HEK293 (cell line): ENCODE measurements at regions not wholly inside any gene's neighbourhood (a gene's known extent, or its start where the extent isn't known, plus 50 kb on each side); places are given as distances from the start of the nearest gene placed in this dataset.

Experiments used
- CTCF ChIA-PET: fragments of 350-600 bp; formaldehyde crosslinking; extraction: SDS; loops from one replicate; lab custom pipeline; 2021; ENCODE audit warnings: antibody characterized with exemption; lab: Yijun Ruan, JAX
- POLR2A ChIA-PET: fragments of 300-600 bp; formaldehyde crosslinking; extraction: SDS; loops from one replicate; lab custom pipeline; 2020; ENCODE audit warnings: antibody characterized with exemption, inconsistent platforms; lab: Yijun Ruan, JAX
- H3K27ac ChIP-seq: fragments of 200-500 bp; sonication (Bioruptor generic); 2 replicates; pipeline ENCODE4 v1.5.1; 2014; ENCODE audit warnings: low read depth, low read length, control low read depth, inconsistent platforms; ENCODE audit errors: extremely low read depth
- H3K36me3 ChIP-seq, 2 experiments: fragments of 200-500 bp in 1 of 2; sonication (Bioruptor generic) in 1 of 2; 1 replicate in 1 of 2; 2 replicates in 1 of 2; pipeline ENCODE4 v1.5.1; 2014 to 2017; ENCODE audit warnings: inconsistent platforms in 2 of 2, low read length in 2 of 2; ENCODE audit not compliant: control insufficient read depth in 2 of 2, insufficient read depth in 1 of 2
- H3K4me1 ChIP-seq: fragments of 200-500 bp; sonication (Bioruptor generic); 2 replicates; pipeline ENCODE4 v1.5.1; 2014; ENCODE audit warnings: mild to moderate bottlenecking, low read length, inconsistent platforms; ENCODE audit not compliant: control insufficient read depth, insufficient read depth
- H3K4me3 ChIP-seq: 2 replicates; pipeline ENCODE4 v1.5.1; 2011; ENCODE audit warnings: low read depth, mild to moderate bottlenecking, control low read depth, low read length, moderate library complexity
- H3K9me3 ChIP-seq: fragments of 200-500 bp; sonication (Bioruptor generic); 2 replicates; pipeline ENCODE4 v1.5.1; 2014; ENCODE audit warnings: low read depth, low read length, inconsistent platforms; ENCODE audit not compliant: control insufficient read depth, insufficient read depth
- GLI2 ChIP-seq: fragments of 450-650 bp; formaldehyde crosslinking; IDR thresholded peaks from 2 replicates; pipeline ENCODE4; 2017; ENCODE audit warnings: missing biosample characterization, missing genetic modification characterization, low read depth, borderline replicate concordance
- KLF16 ChIP-seq: fragments of 450-650 bp; formaldehyde crosslinking; IDR thresholded peaks from 2 replicates; pipeline ENCODE4 v1.5.1; 2017; ENCODE audit warnings: missing biosample characterization, missing genetic modification characterization
- PRDM1 ChIP-seq: fragments of 450-650 bp; formaldehyde crosslinking; IDR thresholded peaks from 2 replicates; pipeline ENCODE4; 2016; ENCODE audit warnings: missing biosample characterization, missing genetic modification characterization
- ZBTB17 ChIP-seq: fragments of 450-650 bp; formaldehyde crosslinking; IDR thresholded peaks from 2 replicates; pipeline ENCODE4 v1.5.1; 2016; ENCODE audit warnings: missing biosample characterization, missing genetic modification characterization
- ZFP3 ChIP-seq: fragments of 450-650 bp; formaldehyde crosslinking; IDR thresholded peaks from 2 replicates; pipeline ENCODE4 v1.5.1; 2016; ENCODE audit warnings: low read depth, missing biosample characterization, missing genetic modification characterization
- ZFP41 ChIP-seq: fragments of 450-650 bp; formaldehyde crosslinking; IDR thresholded peaks from 2 replicates; pipeline ENCODE4 v1.5.1; 2016; ENCODE audit warnings: missing biosample characterization, missing genetic modification characterization, borderline replicate concordance
- ZNF155 ChIP-seq: fragments of 450-650 bp; formaldehyde crosslinking; IDR thresholded peaks from 2 replicates; pipeline ENCODE4 v1.5.1; 2016; ENCODE audit warnings: missing biosample characterization, missing genetic modification characterization
- ZNF202 ChIP-seq: fragments of 450-650 bp; formaldehyde crosslinking; IDR thresholded peaks from 2 replicates; pipeline ENCODE4 v1.5.1; 2016; ENCODE audit warnings: missing biosample characterization, missing genetic modification characterization, borderline replicate concordance
- ZNF223 ChIP-seq: fragments of 450-650 bp; formaldehyde crosslinking; IDR thresholded peaks from 2 replicates; pipeline ENCODE4 v1.5.1; 2016; ENCODE audit warnings: missing biosample characterization, missing genetic modification characterization
- ZNF248 ChIP-seq: fragments of 450-650 bp; formaldehyde crosslinking; IDR thresholded peaks from 2 replicates; pipeline ENCODE4 v1.5.1; 2017; ENCODE audit warnings: missing biosample characterization, missing genetic modification characterization
- ZNF37A ChIP-seq: fragments of 450-650 bp; IDR thresholded peaks from 2 replicates; pipeline ENCODE4 v1.5.1; 2018; ENCODE audit warnings: missing biosample characterization, missing genetic modification characterization
- ZNF501 ChIP-seq: fragments of 450-650 bp; formaldehyde crosslinking; IDR thresholded peaks from 2 replicates; pipeline ENCODE4 v1.5.1; 2016; ENCODE audit warnings: missing biosample characterization, missing genetic modification characterization
- ZNF555 ChIP-seq: fragments of 450-650 bp; formaldehyde crosslinking; conservative IDR thresholded peaks from 2 replicates; pipeline ENCODE4 v1.5.1; 2017; ENCODE audit warnings: missing biosample characterization, mild to moderate bottlenecking, missing genetic modification characterization, inconsistent platforms
- ZNF626 ChIP-seq: fragments of 450-650 bp; sonication (Bioruptor Pico); formaldehyde crosslinking; IDR thresholded peaks from 2 replicates; pipeline ENCODE4 v1.5.1; 2018; ENCODE audit warnings: missing biosample characterization, missing genetic modification characterization, inconsistent platforms
- ZNF629 ChIP-seq: fragments of 450-650 bp; formaldehyde crosslinking; IDR thresholded peaks from 2 replicates; pipeline ENCODE4 v1.5.1; 2017; ENCODE audit warnings: missing biosample characterization, missing genetic modification characterization
- ZNF707 ChIP-seq: fragments of 450-650 bp; formaldehyde crosslinking; IDR thresholded peaks from 2 replicates; pipeline ENCODE4 v1.5.1; 2016; ENCODE audit warnings: missing biosample characterization, missing genetic modification characterization
- ZNF768 ChIP-seq: fragments of 450-650 bp; formaldehyde crosslinking; IDR thresholded peaks from 2 replicates; pipeline ENCODE4 v1.5.1; 2018; ENCODE audit warnings: missing biosample characterization, mild to moderate bottlenecking, missing genetic modification characterization
- ZNF777 ChIP-seq: fragments of 450-650 bp; formaldehyde crosslinking; IDR thresholded peaks from 2 replicates; pipeline ENCODE4 v1.5.1; 2017; ENCODE audit warnings: missing biosample characterization, missing genetic modification characterization, borderline replicate concordance
- TF ChIP-seq, protein P1 (sequence below): fragments of 450-650 bp; IDR thresholded peaks from 2 replicates; pipeline ENCODE4 v1.5.1; 2018; ENCODE audit warnings: missing biosample characterization, missing genetic modification characterization
- TF ChIP-seq, protein P2 (sequence below): fragments of 450-650 bp; formaldehyde crosslinking; IDR thresholded peaks from 2 replicates; pipeline ENCODE4 v1.5.1; 2016; ENCODE audit warnings: missing biosample characterization, missing genetic modification characterization
- TF ChIP-seq, protein P3 (sequence below): fragments of 450-650 bp; formaldehyde crosslinking; IDR thresholded peaks from 2 replicates; pipeline ENCODE4 v1.5.1; 2016; ENCODE audit warnings: missing biosample characterization, missing genetic modification characterization
- TF ChIP-seq, protein P4 (sequence below): fragments of 450-650 bp; formaldehyde crosslinking; IDR thresholded peaks from 2 replicates; pipeline ENCODE4 v1.5.1; 2016; ENCODE audit warnings: missing biosample characterization, missing genetic modification characterization

DNA sequence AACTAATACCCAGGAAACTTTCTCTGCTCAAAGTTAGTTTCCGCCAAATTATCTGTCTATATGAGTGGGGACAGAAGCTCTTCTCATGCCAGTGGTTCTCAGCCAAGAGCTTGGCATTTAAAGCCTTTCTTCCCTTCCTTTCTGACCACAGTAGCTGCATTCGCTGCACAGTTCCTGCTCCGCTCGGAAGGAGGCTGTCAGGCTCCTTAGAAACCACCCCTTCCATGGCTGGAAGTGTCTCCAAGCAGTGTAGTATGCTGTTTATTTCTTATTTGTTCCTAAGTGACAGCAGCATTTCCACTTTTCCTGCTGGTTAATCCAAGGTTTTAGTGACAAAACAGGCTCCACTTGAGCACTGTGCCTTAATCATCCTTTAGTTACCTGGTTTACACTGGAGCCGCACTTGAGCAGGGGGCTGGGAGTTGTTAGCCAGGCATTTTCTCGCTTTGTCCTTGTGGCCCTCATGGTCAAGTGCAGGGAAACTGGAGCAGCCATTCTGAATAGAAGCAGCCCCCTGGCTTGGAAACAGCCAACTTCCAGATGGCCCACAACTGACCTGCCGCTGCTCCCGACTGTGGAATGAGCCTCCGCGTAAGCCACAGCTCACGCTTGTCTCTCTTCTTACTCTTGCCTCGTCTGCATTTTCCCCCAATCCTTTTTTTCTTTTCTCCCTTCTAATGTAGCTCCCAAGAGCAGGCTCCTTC, 739.4 kb upstream of the TENM3 start:
- POLR2A ChIA-PET: no interaction called here
- Histone ChIP-seq H3K27ac (no peak overlapping the region), H3K9me3 (no peaks in the 10 kb centered on the region), H3K4me1 (no peaks in the 10 kb centered on the region), H3K36me3 (no peaks in the 10 kb centered on the region), H3K4me3 (no peak overlapping the region)
- CTCF ChIA-PET: no interaction called here
- TF ChIP-seq ZNF626 (tag by site-specific recombination) (no peak), ZNF37A (no peak), ZNF155 (tag by site-specific recombination) (no peak), KLF16 (no peak), ZNF501 (no peak), ZNF629 (no peak), ZNF223 (no peak), ZNF777 (no peak), ZFP3 (tag by site-specific recombination) (no peak), ZNF707 (tag by site-specific recombination) (no peak), GLI2 (no peak), ZNF202 (tag by site-specific recombination) (no peak), ZNF768 (tag by site-specific recombination) (no peak), ZBTB17 (tag by site-specific recombination) (no peak), PRDM1 (no peak), ZNF555 (tag by site-specific recombination) (no peak), ZFP41 (tag by site-specific recombination) (no peak)
- TF ChIP-seq, protein P1, sequence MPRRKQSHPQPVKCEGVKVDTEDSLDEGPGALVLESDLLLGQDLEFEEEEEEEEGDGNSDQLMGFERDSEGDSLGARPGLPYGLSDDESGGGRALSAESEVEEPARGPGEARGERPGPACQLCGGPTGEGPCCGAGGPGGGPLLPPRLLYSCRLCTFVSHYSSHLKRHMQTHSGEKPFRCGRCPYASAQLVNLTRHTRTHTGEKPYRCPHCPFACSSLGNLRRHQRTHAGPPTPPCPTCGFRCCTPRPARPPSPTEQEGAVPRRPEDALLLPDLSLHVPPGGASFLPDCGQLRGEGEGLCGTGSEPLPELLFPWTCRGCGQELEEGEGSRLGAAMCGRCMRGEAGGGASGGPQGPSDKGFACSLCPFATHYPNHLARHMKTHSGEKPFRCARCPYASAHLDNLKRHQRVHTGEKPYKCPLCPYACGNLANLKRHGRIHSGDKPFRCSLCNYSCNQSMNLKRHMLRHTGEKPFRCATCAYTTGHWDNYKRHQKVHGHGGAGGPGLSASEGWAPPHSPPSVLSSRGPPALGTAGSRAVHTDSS: no peak
- TF ChIP-seq, protein P2, sequence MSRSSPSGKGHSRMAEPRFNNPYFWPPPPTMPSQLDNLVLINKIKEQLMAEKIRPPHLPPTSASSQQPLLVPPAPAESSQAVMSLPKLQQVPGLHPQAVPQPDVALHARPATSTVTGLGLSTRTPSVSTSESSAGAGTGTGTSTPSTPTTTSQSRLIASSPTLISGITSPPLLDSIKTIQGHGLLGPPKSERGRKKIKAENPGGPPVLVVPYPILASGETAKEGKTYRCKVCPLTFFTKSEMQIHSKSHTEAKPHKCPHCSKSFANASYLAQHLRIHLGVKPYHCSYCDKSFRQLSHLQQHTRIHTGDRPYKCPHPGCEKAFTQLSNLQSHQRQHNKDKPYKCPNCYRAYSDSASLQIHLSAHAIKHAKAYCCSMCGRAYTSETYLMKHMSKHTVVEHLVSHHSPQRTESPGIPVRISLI (tag by site-specific recombination): no peak
- TF ChIP-seq, protein P3, sequence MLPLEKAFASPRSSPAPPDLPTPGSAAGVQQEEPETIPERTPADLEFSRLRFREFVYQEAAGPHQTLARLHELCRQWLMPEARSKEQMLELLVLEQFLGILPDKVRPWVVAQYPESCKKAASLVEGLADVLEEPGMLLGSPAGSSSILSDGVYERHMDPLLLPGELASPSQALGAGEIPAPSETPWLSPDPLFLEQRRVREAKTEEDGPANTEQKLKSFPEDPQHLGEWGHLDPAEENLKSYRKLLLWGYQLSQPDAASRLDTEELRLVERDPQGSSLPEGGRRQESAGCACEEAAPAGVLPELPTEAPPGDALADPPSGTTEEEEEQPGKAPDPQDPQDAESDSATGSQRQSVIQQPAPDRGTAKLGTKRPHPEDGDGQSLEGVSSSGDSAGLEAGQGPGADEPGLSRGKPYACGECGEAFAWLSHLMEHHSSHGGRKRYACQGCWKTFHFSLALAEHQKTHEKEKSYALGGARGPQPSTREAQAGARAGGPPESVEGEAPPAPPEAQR (tag by site-specific recombination): no peak

DNA sequence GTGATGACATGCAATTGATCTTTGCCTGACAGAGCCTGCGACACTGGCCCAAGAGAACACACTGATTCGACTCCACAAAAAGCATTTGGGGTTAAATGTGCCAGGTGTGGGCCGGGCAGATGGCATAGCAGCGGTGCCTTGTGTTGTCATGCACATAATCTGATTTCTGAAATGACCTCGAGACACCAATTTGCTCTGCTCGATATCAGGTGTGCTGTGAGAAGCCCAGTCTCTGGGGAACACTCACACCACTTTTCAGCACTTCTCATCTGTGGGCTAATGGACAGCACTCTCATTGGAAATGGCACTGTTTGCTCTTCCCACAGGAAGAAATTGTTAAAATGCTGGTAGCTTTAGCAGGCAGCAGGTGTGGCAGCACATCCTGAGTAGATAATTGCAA, 738.3 kb upstream of the TENM3 start:
- Histone ChIP-seq H3K4me3 (no peak overlapping the region), H3K9me3 (no peaks in the 10 kb centered on the region), H3K36me3 (no peaks in the 10 kb centered on the region), H3K27ac (no peak overlapping the region), H3K4me1 (no peaks in the 10 kb centered on the region)
- TF ChIP-seq ZNF248 (tag by site-specific recombination): no peak
- TF ChIP-seq, protein P4, sequence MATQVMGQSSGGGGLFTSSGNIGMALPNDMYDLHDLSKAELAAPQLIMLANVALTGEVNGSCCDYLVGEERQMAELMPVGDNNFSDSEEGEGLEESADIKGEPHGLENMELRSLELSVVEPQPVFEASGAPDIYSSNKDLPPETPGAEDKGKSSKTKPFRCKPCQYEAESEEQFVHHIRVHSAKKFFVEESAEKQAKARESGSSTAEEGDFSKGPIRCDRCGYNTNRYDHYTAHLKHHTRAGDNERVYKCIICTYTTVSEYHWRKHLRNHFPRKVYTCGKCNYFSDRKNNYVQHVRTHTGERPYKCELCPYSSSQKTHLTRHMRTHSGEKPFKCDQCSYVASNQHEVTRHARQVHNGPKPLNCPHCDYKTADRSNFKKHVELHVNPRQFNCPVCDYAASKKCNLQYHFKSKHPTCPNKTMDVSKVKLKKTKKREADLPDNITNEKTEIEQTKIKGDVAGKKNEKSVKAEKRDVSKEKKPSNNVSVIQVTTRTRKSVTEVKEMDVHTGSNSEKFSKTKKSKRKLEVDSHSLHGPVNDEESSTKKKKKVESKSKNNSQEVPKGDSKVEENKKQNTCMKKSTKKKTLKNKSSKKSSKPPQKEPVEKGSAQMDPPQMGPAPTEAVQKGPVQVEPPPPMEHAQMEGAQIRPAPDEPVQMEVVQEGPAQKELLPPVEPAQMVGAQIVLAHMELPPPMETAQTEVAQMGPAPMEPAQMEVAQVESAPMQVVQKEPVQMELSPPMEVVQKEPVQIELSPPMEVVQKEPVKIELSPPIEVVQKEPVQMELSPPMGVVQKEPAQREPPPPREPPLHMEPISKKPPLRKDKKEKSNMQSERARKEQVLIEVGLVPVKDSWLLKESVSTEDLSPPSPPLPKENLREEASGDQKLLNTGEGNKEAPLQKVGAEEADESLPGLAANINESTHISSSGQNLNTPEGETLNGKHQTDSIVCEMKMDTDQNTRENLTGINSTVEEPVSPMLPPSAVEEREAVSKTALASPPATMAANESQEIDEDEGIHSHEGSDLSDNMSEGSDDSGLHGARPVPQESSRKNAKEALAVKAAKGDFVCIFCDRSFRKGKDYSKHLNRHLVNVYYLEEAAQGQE: peak; percentile 62
- TF ChIP-seq, protein P2 (tag by site-specific recombination): no peak
- ChIA-PET CTCF (interaction anchor here (1.0 kb wide), 1 partner anchor 203 kb away, joined by 3 read pairs; no protein-coding TSS in a partner anchor), POLR2A (no interaction called here)
